Activated CD4-positive, alpha-beta T cell treated with anti-CD3 and anti-CD28 coated beads for 36 hours (primary cell): ENCODE measurements at regions not wholly inside any gene's neighbourhood (a gene's known extent, or its start where the extent isn't known, plus 50 kb on each side); places are given as distances from the start of the nearest gene placed in this dataset.
"Not testable (repeated sequence)": the region's sequence is repeated elsewhere in the genome, so short reads cannot be mapped to it uniquely, and the experiment has no call there.

Experiments used
- ATAC-seq: fragments of 200-7000 bp; cut with Tn5 transposase; one replicate; pipeline ENCODE4 v1.10.0; 2021; ENCODE audit warnings: mild to moderate bottlenecking, moderate library complexity
- CTCF ChIA-PET: fragments of 350-600 bp; sonication (Branson Sonifier 250); formaldehyde crosslinking; loops from one replicate; lab custom pipeline; 2021; ENCODE audit warnings: antibody characterized with exemption; lab: Charles Lee
- POLR2A ChIA-PET: fragments of 350-600 bp; sonication (Branson Sonifier 250); formaldehyde crosslinking; loops from one replicate; lab custom pipeline; 2021; ENCODE audit warnings: antibody characterized with exemption, inconsistent platforms; lab: Charles Lee
- DNase-seq: peaks from one replicate; pipeline ENCODE4 v3.0.0-alpha.2; 2020
- H3K27ac Mint-ChIP-seq: one replicate; pipeline ENCODE4 v1.8.0; 2021; ENCODE audit warnings: mixed read lengths
- H3K27me3 Mint-ChIP-seq: one replicate; pipeline ENCODE4 v1.8.0; 2021; ENCODE audit warnings: mixed read lengths
- H3K36me3 Mint-ChIP-seq: one replicate; pipeline ENCODE4 v1.8.0; 2021; ENCODE audit warnings: low read depth, mixed read lengths
- H3K4me1 Mint-ChIP-seq: one replicate; pipeline ENCODE4 v1.8.0; 2021; ENCODE audit warnings: mixed read lengths
- H3K4me3 Mint-ChIP-seq: one replicate; pipeline ENCODE4 v1.8.0; 2021; ENCODE audit warnings: mild to moderate bottlenecking, moderate library complexity, mixed read lengths
- H3K9me3 Mint-ChIP-seq: one replicate; pipeline ENCODE4 v1.8.0; 2021; ENCODE audit warnings: low read depth, mixed read lengths
- intact Hi-C, 2 experiments: fragments of 100-400 bp; cut with DNase I in 1 of 2; cut with micrococcal nuclease in 1 of 2; formaldehyde crosslinking; loops; one replicate each; pipeline versions ENCODE4 v1.14.2 to v1.15.1; 2022 to 2024; cut with DNase I, micrococcal nuclease

GRCh38 chr22:17318817-17319216, 50.4 kb upstream of the CECR2 start:
- ChIA-PET CTCF (no interaction called here), POLR2A (interaction anchor here (1.6 kb wide), 1 partner anchor 38 kb away, joined by 5 read pairs; no protein-coding TSS in a partner anchor)
- DNase-seq (no peak), ATAC-seq (no peak)
- H3K27ac Mint-ChIP-seq, result no peak overlapping the region
- no peaks in the 10 kb centered on the region for H3K36me3 Mint-ChIP-seq
- intact Hi-C loops, result no loop called here
- no peaks in the 10 kb centered on the region for H3K9me3 Mint-ChIP-seq
- H3K4me3 Mint-ChIP-seq, result no peak overlapping the region
- H3K4me1 Mint-ChIP-seq, result no peaks in the 10 kb centered on the region
- H3K27me3 Mint-ChIP-seq, result no peaks in the 10 kb centered on the region

DNA sequence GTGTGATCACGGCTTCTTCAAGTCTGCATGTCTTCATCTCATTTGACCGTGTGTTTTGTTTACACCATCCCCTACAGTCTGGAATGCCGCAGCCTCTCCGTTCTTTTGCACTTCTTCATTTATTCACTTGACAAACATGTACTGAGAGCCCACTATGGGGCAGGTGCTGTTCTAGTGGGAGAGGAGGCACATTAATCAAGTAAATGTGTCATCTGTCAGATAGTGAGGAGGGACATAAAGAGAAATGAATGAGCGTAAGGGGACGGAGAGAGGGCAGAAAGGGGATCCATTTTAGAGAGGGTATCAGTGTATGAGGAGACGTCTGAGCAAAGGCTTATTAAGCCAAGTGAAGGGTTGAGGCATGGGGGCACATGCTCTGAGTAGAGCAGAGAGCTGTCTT, 54.0 kb upstream of the CECR2 start:
- Mint-ChIP-seq H3K27ac (no peak overlapping the region), H3K4me1 (no peaks in the 10 kb centered on the region), H3K27me3 (no peaks in the 10 kb centered on the region), H3K9me3 (no peaks in the 10 kb centered on the region), H3K4me3 (no peak overlapping the region), H3K36me3 (no peaks in the 10 kb centered on the region)
- intact Hi-C loops, result no loop called here
- CTCF ChIA-PET, result no interaction called here
- POLR2A ChIA-PET, result no interaction called here
- ATAC-seq, result no peak
- DNase-seq, result no peak

DNA sequence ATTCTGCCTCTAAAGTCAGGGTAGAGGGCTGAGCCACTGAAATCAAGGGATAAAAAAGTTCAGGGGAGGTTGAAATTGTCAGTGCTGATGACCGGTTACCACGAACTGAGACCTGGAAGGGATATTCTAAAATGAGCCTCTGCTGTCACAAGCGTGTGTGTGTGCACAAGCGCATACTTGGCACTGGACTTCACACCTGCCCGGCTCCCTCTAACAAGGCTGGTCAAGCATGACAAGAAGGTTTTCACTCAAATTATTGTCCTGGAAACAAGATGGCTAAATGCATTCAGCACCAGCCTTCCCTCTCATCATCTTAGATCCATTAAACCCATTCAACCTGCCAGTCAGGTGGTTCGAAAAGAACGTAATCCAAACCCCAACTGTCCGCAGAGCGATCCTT, 54.8 kb upstream of the CECR2 start:
- no peaks in the 10 kb centered on the region for H3K9me3 Mint-ChIP-seq
- H3K27ac Mint-ChIP-seq, result no peak overlapping the region
- intact Hi-C loops, result no loop called here
- ChIA-PET POLR2A (no interaction called here), CTCF (no interaction called here)
- no peak for DNase-seq
- no peaks in the 10 kb centered on the region for H3K4me1 Mint-ChIP-seq
- no peak for ATAC-seq
- H3K4me3 Mint-ChIP-seq, result no peak overlapping the region
- H3K27me3 Mint-ChIP-seq, result no peaks in the 10 kb centered on the region
- H3K36me3 Mint-ChIP-seq, result no peaks in the 10 kb centered on the region

GRCh38 chr22:17313626-17314025, 55.6 kb upstream of the CECR2 start:
- POLR2A ChIA-PET, result no interaction called here
- Mint-ChIP-seq H3K27me3 (no peaks in the 10 kb centered on the region), H3K4me1 (no peaks in the 10 kb centered on the region), H3K27ac (no peak overlapping the region), H3K36me3 (no peaks in the 10 kb centered on the region), H3K4me3 (no peak overlapping the region), H3K9me3 (no peaks in the 10 kb centered on the region)
- CTCF ChIA-PET, result interaction anchor here (0.5 to 0.6 kb wide), 2 partner anchors 116 to 131 kb away, joined by 3 to 7 read pairs; no protein-coding TSS in a partner anchor
- intact Hi-C loops, result no loop called here
- DNase-seq (no peak), ATAC-seq (no peak)

DNA sequence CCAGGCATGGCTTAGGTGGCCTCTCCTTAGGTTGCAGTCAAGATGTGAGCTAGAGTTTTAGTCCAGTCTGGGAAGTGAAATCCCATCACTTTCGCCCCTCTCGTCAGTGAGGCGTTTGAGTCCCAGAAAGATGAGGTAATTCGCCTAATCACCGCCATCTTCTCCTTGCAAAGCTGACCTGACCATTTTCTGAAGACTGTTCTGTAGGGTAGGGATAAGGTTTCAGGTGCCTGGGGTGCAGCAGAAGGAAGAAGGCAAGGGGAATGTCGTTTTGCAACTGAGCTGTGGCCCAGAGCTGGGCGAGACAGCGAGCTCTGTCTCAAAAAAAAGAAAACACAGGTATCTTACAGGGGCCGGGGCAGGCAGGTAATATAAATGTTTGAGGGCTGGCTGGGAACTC, 61.7 kb upstream of the CECR2 start:
- DNase-seq (no peak), ATAC-seq (no peak)
- no peaks in the 10 kb centered on the region for H3K27me3 Mint-ChIP-seq
- H3K4me1 Mint-ChIP-seq, result peaks cover 18% of the 10 kb centered on the region
- CTCF ChIA-PET, result interaction anchor here (1.3 to 2.3 kb wide), 2 partner anchors 22 to 136 kb away, joined by 3 to 10 read pairs; no protein-coding TSS in a partner anchor
- no peak overlapping the region for H3K27ac Mint-ChIP-seq
- no peak overlapping the region for H3K4me3 Mint-ChIP-seq
- POLR2A ChIA-PET, result no interaction called here
- intact Hi-C loops, result no loop called here
- no peaks in the 10 kb centered on the region for H3K36me3 Mint-ChIP-seq
- no peaks in the 10 kb centered on the region for H3K9me3 Mint-ChIP-seq

DNA sequence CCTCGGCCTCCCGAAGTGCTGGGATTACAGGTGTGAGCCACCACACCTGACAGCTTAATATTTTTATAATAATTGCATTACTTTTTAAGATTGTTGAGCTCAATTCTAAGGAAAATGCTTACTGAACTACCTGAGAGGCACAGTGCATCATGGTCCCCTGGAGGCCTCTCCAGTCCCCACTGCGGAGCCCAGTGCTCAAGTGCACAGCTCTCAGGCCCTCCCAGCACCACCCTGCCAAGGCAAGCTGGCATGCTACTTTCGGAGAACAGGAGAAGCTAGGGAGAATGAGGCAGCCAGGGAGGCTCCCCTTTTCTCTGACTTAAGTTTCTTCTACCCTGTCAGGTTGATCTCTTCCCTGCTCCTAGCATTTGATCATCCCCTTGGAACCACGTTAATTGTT, 64.2 kb upstream of the CECR2 start:
- DNase-seq, result no peak
- ChIA-PET CTCF (interaction anchor here (0.7 to 0.8 kb wide), 2 partner anchors 36 to 68 kb away, joined by 3 to 4 read pairs; no protein-coding TSS in a partner anchor), POLR2A (no interaction called here)
- ATAC-seq, result no peak
- Mint-ChIP-seq H3K4me1 (peaks cover 18% of the 10 kb centered on the region), H3K4me3 (no peak overlapping the region), H3K27ac (no peak overlapping the region), H3K36me3 (no peaks in the 10 kb centered on the region), H3K27me3 (no peaks in the 10 kb centered on the region), H3K9me3 (no peaks in the 10 kb centered on the region)
- intact Hi-C loops, result loop anchor here (2.0 kb wide), 2 partner anchors 24 to 64 kb away; partner anchors contain the start of gene CECR2 (in 1 of the 2)

DNA sequence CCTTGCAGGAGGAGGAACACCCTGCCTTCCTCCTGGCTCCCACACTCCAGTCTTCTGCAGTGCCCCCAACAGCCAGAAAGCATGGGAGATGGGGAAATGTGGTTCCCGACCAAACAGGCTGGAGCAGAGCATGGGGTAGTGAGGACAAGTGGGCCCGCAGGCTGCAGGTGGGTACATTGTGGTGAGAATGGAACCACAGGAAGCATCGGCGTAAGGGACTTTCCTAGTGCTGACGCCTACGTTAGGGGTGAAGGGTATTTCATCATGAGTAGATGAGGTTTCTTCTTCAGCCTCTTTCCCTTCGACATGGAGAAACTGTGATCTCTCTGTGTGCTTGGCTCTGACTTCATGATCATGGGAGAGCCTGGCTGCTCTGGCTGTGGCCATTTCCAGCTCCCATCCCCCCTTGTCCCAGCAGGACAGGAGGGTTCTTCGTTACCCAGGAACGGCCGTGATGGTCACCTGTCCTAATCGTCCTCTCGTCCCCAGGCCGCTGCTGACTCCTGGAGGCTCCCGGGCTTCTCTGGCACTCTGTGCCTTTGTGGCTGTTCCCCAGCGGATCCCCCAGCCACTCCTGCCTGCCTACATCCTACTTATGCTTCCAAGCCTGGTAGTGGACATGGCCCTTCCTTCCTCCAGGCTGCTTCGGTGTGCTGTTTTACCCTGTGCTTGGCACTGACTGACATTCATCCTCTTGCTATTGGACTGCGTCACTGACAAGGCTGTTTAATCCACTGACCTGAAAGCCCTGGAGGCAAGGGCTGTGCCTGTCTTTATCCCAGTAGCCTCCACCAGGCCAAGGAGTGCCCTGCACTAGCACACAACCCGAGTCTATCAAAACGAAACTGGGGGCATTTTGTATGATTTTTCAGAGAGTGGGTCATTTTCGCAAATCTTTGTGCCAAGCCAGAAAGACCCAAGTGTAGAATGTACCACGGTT, 65.2 kb upstream of the CECR2 start:
- ChIA-PET CTCF (interaction anchor here (0.8 kb wide), 1 partner anchor 35 kb away, joined by 4 read pairs; no protein-coding TSS in a partner anchor), POLR2A (no interaction called here)
- H3K4me1 Mint-ChIP-seq, result peaks cover 18% of the 10 kb centered on the region
- peak overlapping the region; percentile 94 for H3K27ac Mint-ChIP-seq
- intact Hi-C loops, result loop anchor here (2.0 kb wide), 2 partner anchors 23 to 65 kb away; partner anchors contain the start of gene CECR2 (in 1 of the 2)
- ATAC-seq (peak; percentile 92), DNase-seq (peak; percentile 80)
- H3K9me3 Mint-ChIP-seq, result no peaks in the 10 kb centered on the region
- H3K27me3 Mint-ChIP-seq, result no peaks in the 10 kb centered on the region
- no peaks in the 10 kb centered on the region for H3K36me3 Mint-ChIP-seq
- peak overlapping the region; percentile 28 for H3K4me3 Mint-ChIP-seq

GRCh38 chr22:17303441-17303839, 65.8 kb upstream of the CECR2 start:
- Mint-ChIP-seq H3K27ac (peak overlapping the region; percentile 94), H3K27me3 (no peaks in the 10 kb centered on the region), H3K4me3 (no peak overlapping the region), H3K9me3 (no peaks in the 10 kb centered on the region), H3K4me1 (peaks cover 18% of the 10 kb centered on the region), H3K36me3 (no peaks in the 10 kb centered on the region)
- no peak for DNase-seq
- ATAC-seq, result no peak
- POLR2A ChIA-PET, result no interaction called here
- intact Hi-C loops, result no loop called here
- CTCF ChIA-PET, result no interaction called here

DNA sequence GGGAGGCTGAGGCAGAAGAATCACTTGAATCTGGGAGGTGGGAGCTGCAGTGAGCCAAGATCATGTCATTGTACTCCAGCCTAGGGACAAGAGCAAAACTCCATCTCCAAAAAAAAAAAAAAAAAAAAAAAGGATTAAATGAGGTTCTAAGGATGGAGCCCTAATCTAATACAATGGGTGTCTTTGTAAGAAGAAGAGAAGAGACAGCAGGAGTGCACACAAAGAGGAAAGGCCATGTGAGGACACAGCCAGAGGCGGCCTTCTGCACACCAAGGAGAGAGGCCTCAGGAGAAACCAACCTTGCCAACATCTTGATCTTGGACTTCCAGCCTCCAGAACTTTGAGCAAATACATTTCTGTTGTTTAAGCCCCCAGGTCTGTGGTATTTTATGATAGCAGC, 66.6 kb upstream of the CECR2 start:
- POLR2A ChIA-PET, result no interaction called here
- CTCF ChIA-PET, result no interaction called here
- Mint-ChIP-seq H3K4me1 (peaks cover 18% of the 10 kb centered on the region), H3K36me3 (no peaks in the 10 kb centered on the region), H3K4me3 (no peak overlapping the region), H3K27ac (no peak overlapping the region), H3K27me3 (peaks cover 3% of the 10 kb centered on the region), H3K9me3 (peaks cover 4% of the 10 kb centered on the region)
- ATAC-seq, result no peak
- intact Hi-C loops, result no loop called here
- no peak for DNase-seq

- Mint-ChIP-seq H3K4me3 (no peak overlapping the region), H3K27me3 (peaks cover 5% of the 10 kb centered on the region), H3K27ac (no peak overlapping the region), H3K4me1 (peaks cover 18% of the 10 kb centered on the region), H3K9me3 (peaks cover 4% of the 10 kb centered on the region), H3K36me3 (no peaks in the 10 kb centered on the region)
- intact Hi-C loops, result no loop called here
- no peak for DNase-seq
- ATAC-seq, result no peak
- CTCF ChIA-PET, result interaction anchor here (1.0 kb wide), 1 partner anchor 129 kb away, joined by 4 read pairs; no protein-coding TSS in a partner anchor
- POLR2A ChIA-PET, result no interaction called here
Measured at GRCh38 chr22:17300926-17301325, 68.3 kb upstream of the CECR2 start.

DNA sequence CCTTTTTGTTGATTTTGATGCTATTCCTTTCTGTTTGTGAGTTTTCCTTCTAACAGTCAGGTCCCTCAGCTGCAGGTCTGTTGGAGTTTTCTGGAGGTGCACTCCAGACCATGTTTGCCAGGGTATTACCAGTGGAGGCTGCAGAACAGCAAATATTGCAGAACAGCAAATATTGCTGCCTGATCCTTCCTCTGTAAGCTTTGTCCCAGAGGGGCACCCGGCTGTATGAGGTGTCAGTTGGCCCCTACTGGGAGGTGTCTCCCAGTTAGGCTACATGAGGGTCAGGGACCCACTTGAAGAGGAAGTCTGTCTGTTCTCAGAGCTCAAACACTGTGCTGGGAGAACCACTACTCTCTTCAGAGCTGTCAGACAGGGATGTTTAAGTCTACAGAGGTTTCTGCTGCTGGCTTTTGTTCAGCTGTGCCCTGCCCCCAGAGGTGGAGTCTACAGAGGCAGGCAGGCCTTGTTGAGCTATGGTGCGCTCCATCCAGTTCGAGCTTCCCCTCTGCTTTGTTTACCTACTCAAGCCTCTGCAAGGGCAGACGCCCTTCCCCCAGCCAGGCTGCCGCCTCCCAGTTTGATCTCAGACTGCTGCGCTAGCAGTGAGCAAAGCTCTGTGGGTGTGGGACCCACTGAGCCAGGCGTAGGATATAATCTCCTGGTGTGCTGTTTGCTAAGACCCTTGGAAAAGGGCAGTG, 70.3 kb upstream of the CECR2 start:
- intact Hi-C loops, H3K36me3 Mint-ChIP-seq, H3K27ac Mint-ChIP-seq, H3K9me3 Mint-ChIP-seq, ATAC-seq, H3K4me3 Mint-ChIP-seq, POLR2A ChIA-PET, H3K27me3 Mint-ChIP-seq, DNase-seq: not testable (repeated sequence)
- CTCF ChIA-PET, result interaction anchor here (0.6 kb wide), 1 partner anchor 10 kb away, joined by 3 read pairs; no protein-coding TSS in a partner anchor
- peaks cover 11% of the 10 kb centered on the region for H3K4me1 Mint-ChIP-seq
